ENCODE measurements at regions not wholly inside any gene's neighbourhood (a gene's known extent, or its start where the extent isn't known, plus 50 kb on each side); places are given as distances from the start of the nearest gene placed in this dataset.

DNA sequence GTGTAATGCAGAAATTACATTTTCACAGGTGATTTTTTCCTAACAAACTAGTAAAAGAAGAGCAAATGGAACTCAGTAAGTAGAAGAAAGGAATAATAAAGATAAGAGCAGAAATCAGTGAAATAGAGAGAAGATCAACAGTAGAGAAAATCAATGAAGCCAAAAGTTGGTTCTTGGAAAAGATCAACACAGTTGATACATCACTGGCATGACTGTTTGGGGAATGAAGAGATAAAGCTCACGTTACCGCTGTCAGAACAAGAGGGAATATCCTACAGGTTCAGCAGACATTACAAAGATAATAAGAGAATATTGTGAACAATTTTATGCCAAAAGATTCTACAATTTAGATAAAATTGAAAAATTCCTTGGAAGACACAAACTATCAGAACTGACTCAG lies 146.4 kb downstream of the ACTR3B start:
- no peaks in the 10 kb centered on the region for H3K9me2 ChIP-seq (replicated peaks; ENCODE audit: insufficient read depth, low read length)
- no peaks in the 10 kb centered on the region for H3K36me3 ChIP-seq (ENCODE audit: insufficient read depth, low read length)
- no peak overlapping the region for H3K4me2 ChIP-seq (ENCODE audit: low read depth, low read length, poor library complexity, severe bottlenecking)
- no peaks in the 10 kb centered on the region for H3K79me2 ChIP-seq (ENCODE audit: low read length)
- no peaks in the 10 kb centered on the region for H3K27me3 ChIP-seq (ENCODE audit: low read length)
- H3K4me1 ChIP-seq (ENCODE audit: low read length): no peaks in the 10 kb centered on the region
- H4K20me1 ChIP-seq (ENCODE audit: insufficient read depth, low read depth, low read length): no peaks in the 10 kb centered on the region
- no peak overlapping the region for H3K9ac ChIP-seq (ENCODE audit: low read length)
- no peak for DNase-seq
- H3K4me3 ChIP-seq (ENCODE audit: low read length): no peak overlapping the region
- H2AFZ ChIP-seq (ENCODE audit: low read length): no peak overlapping the region
- H3K9me3 ChIP-seq (ENCODE audit: low read length): no peaks in the 10 kb centered on the region
- H3K27ac ChIP-seq (ENCODE audit: low read length): no peak overlapping the region

GRCh38 chr7:152907042-152907761 lies 147.7 kb downstream of the ACTR3B start:
- no peaks in the 10 kb centered on the region for H3K27me3 ChIP-seq (ENCODE audit: low read length)
- H4K20me1 ChIP-seq (ENCODE audit: insufficient read depth, low read depth, low read length): no peaks in the 10 kb centered on the region
- DNase-seq: no peak
- no peaks in the 10 kb centered on the region for H3K36me3 ChIP-seq (ENCODE audit: insufficient read depth, low read length)
- no peak overlapping the region for H2AFZ ChIP-seq (ENCODE audit: low read length)
- H3K9me2 ChIP-seq (replicated peaks; ENCODE audit: insufficient read depth, low read length): no peaks in the 10 kb centered on the region
- H3K4me2 ChIP-seq (ENCODE audit: low read depth, low read length, poor library complexity, severe bottlenecking): no peak overlapping the region
- no peaks in the 10 kb centered on the region for H3K79me2 ChIP-seq (ENCODE audit: low read length)
- no peak overlapping the region for H3K4me3 ChIP-seq (ENCODE audit: low read length)
- H3K4me1 ChIP-seq (ENCODE audit: low read length): no peaks in the 10 kb centered on the region
- no peak overlapping the region for H3K9ac ChIP-seq (ENCODE audit: low read length)
- H3K27ac ChIP-seq (ENCODE audit: low read length): no peak overlapping the region
- H3K9me3 ChIP-seq (ENCODE audit: low read length): no peaks in the 10 kb centered on the region

DNA sequence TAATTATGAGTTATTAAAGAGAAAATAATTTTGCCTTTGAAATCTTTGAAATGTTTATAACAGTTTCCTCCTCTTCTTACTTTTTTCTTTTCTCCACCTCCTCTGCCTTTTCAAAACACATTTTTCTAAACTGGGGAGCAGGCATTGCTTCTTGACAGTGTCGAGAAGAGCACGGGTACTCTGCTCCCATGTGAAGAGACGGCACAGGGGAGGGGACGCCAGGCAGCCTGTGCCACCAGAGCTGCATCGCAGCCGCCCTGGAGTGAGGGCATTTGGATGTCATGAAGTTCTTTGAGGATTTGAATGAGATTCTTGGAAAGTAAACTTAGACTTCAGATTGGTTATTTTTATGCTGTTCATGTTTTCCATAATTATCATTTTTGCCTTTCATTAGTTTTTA lies 149.7 kb downstream of the ACTR3B start:
- H3K9me2 ChIP-seq (replicated peaks; ENCODE audit: insufficient read depth, low read length): no peaks in the 10 kb centered on the region
- no peaks in the 10 kb centered on the region for H3K9me3 ChIP-seq (ENCODE audit: low read length)
- H4K20me1 ChIP-seq (ENCODE audit: insufficient read depth, low read depth, low read length): no peaks in the 10 kb centered on the region
- no peak overlapping the region for H3K27ac ChIP-seq (ENCODE audit: low read length)
- no peak overlapping the region for H3K4me2 ChIP-seq (ENCODE audit: low read depth, low read length, poor library complexity, severe bottlenecking)
- H3K79me2 ChIP-seq (ENCODE audit: low read length): no peaks in the 10 kb centered on the region
- no peaks in the 10 kb centered on the region for H3K36me3 ChIP-seq (ENCODE audit: insufficient read depth, low read length)
- H3K4me3 ChIP-seq (ENCODE audit: low read length): no peak overlapping the region
- DNase-seq: no peak
- no peaks in the 10 kb centered on the region for H3K4me1 ChIP-seq (ENCODE audit: low read length)
- no peaks in the 10 kb centered on the region for H3K27me3 ChIP-seq (ENCODE audit: low read length)
- no peak overlapping the region for H2AFZ ChIP-seq (ENCODE audit: low read length)
- no peak overlapping the region for H3K9ac ChIP-seq (ENCODE audit: low read length)

GRCh38 chr7:152909683-152910544 lies 150.4 kb downstream of the ACTR3B start:
- Histone ChIP-seq H3K79me2 (ENCODE audit: low read length) (no peaks in the 10 kb centered on the region), H3K27me3 (ENCODE audit: low read length) (no peaks in the 10 kb centered on the region), H2AFZ (ENCODE audit: low read length) (no peak overlapping the region), H3K27ac (ENCODE audit: low read length) (no peak overlapping the region), H3K9ac (ENCODE audit: low read length) (no peak overlapping the region), H3K9me3 (ENCODE audit: low read length) (no peaks in the 10 kb centered on the region), H3K9me2 (replicated peaks; ENCODE audit: insufficient read depth, low read length) (no peaks in the 10 kb centered on the region), H3K4me1 (ENCODE audit: low read length) (no peaks in the 10 kb centered on the region), H4K20me1 (ENCODE audit: insufficient read depth, low read depth, low read length) (no peaks in the 10 kb centered on the region), H3K36me3 (ENCODE audit: insufficient read depth, low read length) (no peaks in the 10 kb centered on the region), H3K4me2 (ENCODE audit: low read depth, low read length, poor library complexity, severe bottlenecking) (no peak overlapping the region), H3K4me3 (ENCODE audit: low read length) (no peak overlapping the region)
- DNase-seq: no peak

DNA sequence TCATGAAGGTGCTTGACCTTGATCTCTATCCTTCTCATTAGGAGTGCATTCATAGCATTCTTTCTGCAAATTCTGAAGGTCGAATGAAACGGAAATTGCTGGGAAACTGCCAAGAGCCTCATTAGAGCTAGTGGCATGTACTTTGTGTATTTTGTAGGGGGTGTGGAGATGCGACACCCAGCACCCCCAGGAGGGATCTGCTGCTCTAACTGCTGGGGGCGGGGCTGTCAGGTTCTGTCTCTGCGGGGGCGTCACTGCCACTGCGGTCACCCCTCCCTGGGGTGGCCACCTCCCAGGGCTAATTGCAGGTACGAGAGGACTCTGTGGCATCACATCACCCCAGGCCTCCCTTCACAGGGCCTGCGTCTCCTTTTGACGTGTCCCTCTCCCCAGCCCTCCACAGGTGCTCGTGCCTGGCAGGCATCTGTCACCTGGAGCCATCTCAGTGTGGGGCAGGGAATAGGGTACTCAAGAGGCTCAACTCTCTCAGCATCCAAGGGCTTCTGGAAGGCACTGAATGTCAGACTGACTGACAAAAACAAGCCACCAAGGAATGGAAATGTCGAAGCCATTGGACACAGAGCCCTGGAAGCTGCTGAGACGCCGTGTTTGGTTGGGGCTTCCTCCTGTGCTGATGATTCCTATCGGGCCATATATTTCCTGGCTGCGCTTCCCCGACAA lies 151.1 kb downstream of the ACTR3B start:
- Histone ChIP-seq H3K9me3 (ENCODE audit: low read length) (no peaks in the 10 kb centered on the region), H3K9me2 (replicated peaks; ENCODE audit: insufficient read depth, low read length) (no peaks in the 10 kb centered on the region), H3K4me2 (ENCODE audit: low read depth, low read length, poor library complexity, severe bottlenecking) (no peak overlapping the region), H3K9ac (ENCODE audit: low read length) (no peak overlapping the region), H2AFZ (ENCODE audit: low read length) (no peak overlapping the region), H3K79me2 (ENCODE audit: low read length) (no peaks in the 10 kb centered on the region), H3K27ac (ENCODE audit: low read length) (no peak overlapping the region), H3K4me3 (ENCODE audit: low read length) (no peak overlapping the region), H3K36me3 (ENCODE audit: insufficient read depth, low read length) (no peaks in the 10 kb centered on the region), H3K27me3 (ENCODE audit: low read length) (no peaks in the 10 kb centered on the region), H4K20me1 (ENCODE audit: insufficient read depth, low read depth, low read length) (no peaks in the 10 kb centered on the region), H3K4me1 (ENCODE audit: low read length) (no peaks in the 10 kb centered on the region)
- DNase-seq: no peak

DNA sequence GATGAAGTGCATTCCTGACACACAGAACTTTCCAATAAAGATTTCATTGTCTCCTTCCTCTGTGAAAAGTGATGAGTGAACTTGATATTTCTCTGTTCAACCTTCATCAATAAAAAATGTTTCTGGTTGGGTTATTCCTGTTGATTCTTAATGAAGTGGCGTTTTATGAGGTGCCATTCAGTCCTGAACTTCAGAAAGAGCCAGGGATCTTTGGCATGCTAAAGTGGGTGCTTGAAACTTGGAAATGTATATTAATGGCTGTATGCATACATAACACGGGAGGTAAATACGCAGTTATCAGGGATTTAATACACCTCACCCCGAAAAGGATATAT lies 151.6 kb downstream of the ACTR3B start:
- no peaks in the 10 kb centered on the region for H3K4me1 ChIP-seq (ENCODE audit: low read length)
- H4K20me1 ChIP-seq (ENCODE audit: insufficient read depth, low read depth, low read length): no peaks in the 10 kb centered on the region
- H3K4me3 ChIP-seq (ENCODE audit: low read length): no peak overlapping the region
- DNase-seq: no peak
- H3K9ac ChIP-seq (ENCODE audit: low read length): no peak overlapping the region
- H3K9me3 ChIP-seq (ENCODE audit: low read length): no peaks in the 10 kb centered on the region
- no peaks in the 10 kb centered on the region for H3K36me3 ChIP-seq (ENCODE audit: insufficient read depth, low read length)
- H3K27me3 ChIP-seq (ENCODE audit: low read length): no peaks in the 10 kb centered on the region
- no peak overlapping the region for H3K27ac ChIP-seq (ENCODE audit: low read length)
- no peaks in the 10 kb centered on the region for H3K9me2 ChIP-seq (replicated peaks; ENCODE audit: insufficient read depth, low read length)
- H2AFZ ChIP-seq (ENCODE audit: low read length): no peak overlapping the region
- no peak overlapping the region for H3K4me2 ChIP-seq (ENCODE audit: low read depth, low read length, poor library complexity, severe bottlenecking)
- H3K79me2 ChIP-seq (ENCODE audit: low read length): no peaks in the 10 kb centered on the region

DNA sequence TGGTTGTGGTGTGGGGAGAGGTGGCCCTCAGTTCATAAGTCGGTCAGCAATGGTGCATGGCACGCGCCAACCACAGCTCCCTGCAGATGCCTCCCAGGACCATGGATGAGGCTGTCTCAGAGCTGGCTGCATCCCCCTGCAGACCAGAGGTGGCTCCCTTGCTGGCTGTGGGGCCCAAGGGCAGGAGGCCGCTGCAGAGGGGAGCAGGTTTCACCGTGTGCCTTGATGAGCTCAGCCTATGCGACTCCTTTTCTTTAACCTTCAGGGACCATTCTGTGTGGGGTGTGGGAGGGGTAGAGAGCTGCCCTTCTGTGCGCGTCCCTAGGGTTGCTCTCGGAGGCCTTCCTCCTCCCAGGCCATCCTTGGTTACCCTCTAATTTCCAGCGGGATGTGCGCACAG lies 152.4 kb downstream of the ACTR3B start:
- Histone ChIP-seq H2AFZ (ENCODE audit: low read length) (no peak overlapping the region), H3K9me2 (replicated peaks; ENCODE audit: insufficient read depth, low read length) (no peaks in the 10 kb centered on the region), H3K27me3 (ENCODE audit: low read length) (no peaks in the 10 kb centered on the region), H3K4me3 (ENCODE audit: low read length) (no peak overlapping the region), H3K9me3 (ENCODE audit: low read length) (no peaks in the 10 kb centered on the region), H3K9ac (ENCODE audit: low read length) (no peak overlapping the region), H3K4me1 (ENCODE audit: low read length) (no peaks in the 10 kb centered on the region), H3K4me2 (ENCODE audit: low read depth, low read length, poor library complexity, severe bottlenecking) (no peak overlapping the region), H3K27ac (ENCODE audit: low read length) (no peak overlapping the region), H3K36me3 (ENCODE audit: insufficient read depth, low read length) (no peaks in the 10 kb centered on the region), H4K20me1 (ENCODE audit: insufficient read depth, low read depth, low read length) (no peaks in the 10 kb centered on the region), H3K79me2 (ENCODE audit: low read length) (no peaks in the 10 kb centered on the region)
- no peak for DNase-seq

GRCh38 chr7:152912511-152912910 lies 153.0 kb downstream of the ACTR3B start:
- Histone ChIP-seq H3K9ac (ENCODE audit: low read length) (no peak overlapping the region), H3K4me1 (ENCODE audit: low read length) (no peaks in the 10 kb centered on the region), H3K27me3 (ENCODE audit: low read length) (no peaks in the 10 kb centered on the region), H3K9me2 (replicated peaks; ENCODE audit: insufficient read depth, low read length) (no peaks in the 10 kb centered on the region), H3K79me2 (ENCODE audit: low read length) (no peaks in the 10 kb centered on the region), H3K4me2 (ENCODE audit: low read depth, low read length, poor library complexity, severe bottlenecking) (no peak overlapping the region), H3K4me3 (ENCODE audit: low read length) (no peak overlapping the region), H2AFZ (ENCODE audit: low read length) (no peak overlapping the region), H3K36me3 (ENCODE audit: insufficient read depth, low read length) (no peaks in the 10 kb centered on the region), H4K20me1 (ENCODE audit: insufficient read depth, low read depth, low read length) (no peaks in the 10 kb centered on the region), H3K27ac (ENCODE audit: low read length) (no peak overlapping the region), H3K9me3 (ENCODE audit: low read length) (no peaks in the 10 kb centered on the region)
- DNase-seq: no peak
